ENCODE measurements at regions not wholly inside any gene's neighbourhood (a gene's known extent, or its start where the extent isn't known, plus 50 kb on each side); places are given as distances from the start of the nearest gene placed in this dataset.

GRCh38 chr12:66030217-66030781 is 100.3 kb downstream of the LLPH start:
- ChIA-PET CTCF (ENCODE audit: low intra/inter-chr PET ratio, low total read pairs) (no interaction called here), POLR2A (no interaction called here)
- no peaks in the 10 kb centered on the region for H3K36me3 ChIP-seq (replicated peaks in 1 of 2; ENCODE audit: control insufficient read depth in 1 of 2, insufficient read depth in 2 of 2, low read length in 2 of 2)
- no peaks in the 10 kb centered on the region for H3K9me3 ChIP-seq (ENCODE audit: low read length)
- H3K79me2 ChIP-seq (ENCODE audit: insufficient read depth, low read length) = no peaks in the 10 kb centered on the region
- no peaks in the 10 kb centered on the region for H4K20me1 ChIP-seq (ENCODE audit: insufficient read depth, low read length)
- DNase-seq (ENCODE audit: low spot score) (no peak), ATAC-seq (no peak), FAIRE-seq (no peak)
- no peak overlapping the region for H2AFZ ChIP-seq (ENCODE audit: low read length)
- H3K4me2 ChIP-seq (ENCODE audit: low read depth, low read length) = no peak overlapping the region
- H3K4me3 ChIP-seq (replicated peaks in 1 of 3; ENCODE audit: insufficient read depth in 1 of 3, low read depth in 2 of 3, low read length in 3 of 3) = no peak overlapping the region
- H3K4me1 ChIP-seq (ENCODE audit: insufficient read depth, low read length) = no peaks in the 10 kb centered on the region
- intact Hi-C loops (cut with micrococcal nuclease; ENCODE audit: unreplicated experiment) (loop anchor here (10.0 kb wide), 1 partner anchor 55 kb away; no protein-coding TSS in a partner anchor), in situ Hi-C loops (cut with HindIII; ENCODE audit: extremely low pct_ligation_motif_present, low pct_unique_long_range_greater_than_20kb) (loop anchor here (10.0 kb wide), 1 partner anchor 55 kb away; no protein-coding TSS in a partner anchor)
- BruUV-seq (replicated peaks) = no TSS peak
- H3K27ac ChIP-seq (ENCODE audit: extremely low read length, insufficient read depth, low read length) = no peak overlapping the region
- no peaks in the 10 kb centered on the region; a peak in 1 of 5 replicates for H3K27me3 ChIP-seq (ENCODE audit: control insufficient read depth in 1 of 2, insufficient read depth in 2 of 2, low read length in 2 of 2)
- 47% methylated on average over 2 of the region's 2 CpGs for WGBS (ENCODE audit: low lambda C conversion rate)
- H3K9ac ChIP-seq (ENCODE audit: insufficient read depth, low read depth, low read length) = no peak overlapping the region
- TF ChIP-seq, protein P1, sequence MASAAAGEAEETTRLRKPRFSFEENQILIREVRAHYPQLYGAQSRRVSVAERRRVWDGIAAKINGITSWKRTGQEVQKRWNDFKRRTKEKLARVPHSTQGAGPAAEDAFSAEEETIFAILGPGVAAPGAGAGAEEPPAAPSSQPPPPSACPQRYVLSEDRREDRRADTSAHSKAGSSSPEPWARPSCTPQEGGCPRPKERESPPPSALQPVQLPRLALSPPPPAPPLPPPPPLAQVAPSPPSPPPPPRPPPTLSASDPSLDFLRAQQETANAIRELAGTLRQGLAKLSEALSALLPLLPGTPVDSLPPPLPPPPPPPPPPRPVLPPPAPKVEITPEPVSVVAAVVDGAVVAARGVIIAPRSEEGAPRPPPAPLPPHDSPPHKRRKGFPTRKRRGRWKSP (CRISPR knock-in tag; IDR thresholded peaks at IDR 0.05) = no peak
- TF ChIP-seq CCAR2 (optimal IDR thresholded peaks at IDR 0.05; ENCODE audit: low read depth, low read length) (no peak), FOXJ3 (CRISPR knock-in tag; IDR thresholded peaks at IDR 0.05; ENCODE audit: borderline replicate concordance) (no peak), POLR2G (IDR thresholded peaks at IDR 0.05; ENCODE audit: low read depth, low read length) (no peak), MAX (IDR thresholded peaks at IDR 0.05) (no peak), ZNF263 (CRISPR knock-in tag; IDR thresholded peaks at IDR 0.05) (no peak), ZBTB20 (CRISPR knock-in tag; IDR thresholded peaks at IDR 0.05; ENCODE audit: borderline replicate concordance, low read depth) (no peak), ZNF639 (CRISPR knock-in tag; conservative IDR thresholded peaks at IDR 0.05) (no peak), MAFK (conservative IDR thresholded peaks at IDR 0.05 in 1 of 2, IDR thresholded peaks at IDR 0.05 in 1 of 2; ENCODE audit: low read length in 2 of 2) (peak; percentile 66 to 86), HNF4A (CRISPR knock-in tag; IDR thresholded peaks at IDR 0.05) (no peak), HOMEZ (CRISPR knock-in tag; IDR thresholded peaks at IDR 0.05; ENCODE audit: low read depth) (no peak), ZFY (CRISPR knock-in tag; IDR thresholded peaks at IDR 0.05) (no peak), BCL6 (CRISPR knock-in tag; IDR thresholded peaks at IDR 0.05) (no peak), SNRNP70 (IDR thresholded peaks at IDR 0.05; ENCODE audit: low read depth, low read length) (no peak), ATAD3A (CRISPR knock-in tag; IDR thresholded peaks at IDR 0.05) (no peak), IKZF1 (IDR thresholded peaks at IDR 0.05) (no peak), IKZF4 (CRISPR knock-in tag; IDR thresholded peaks at IDR 0.05; ENCODE audit: borderline replicate concordance, low read depth, not compliant biosample characterization) (no peak), PCBP2 (optimal IDR thresholded peaks at IDR 0.05; ENCODE audit: low read depth, low read length, poor library complexity, severe bottlenecking) (peak; percentile 31), FOXP4 (CRISPR knock-in tag; IDR thresholded peaks at IDR 0.05) (no peak), MAFF (IDR thresholded peaks at IDR 0.05; ENCODE audit: low read depth, low read length) (peak; percentile 77)

Data from HepG2 (cell line).